AG10803 (cell line): ENCODE measurements at regions not wholly inside any gene's neighbourhood (a gene's known extent, or its start where the extent isn't known, plus 50 kb on each side); places are given as distances from the start of the nearest gene placed in this dataset.

Experiments used
- DNase-seq: peaks from one replicate; pipeline ENCODE4 v3.0.0; 2010; ENCODE audit warnings: low read depth
- H3K4me3 ChIP-seq: 2 replicates; pipeline ENCODE4 v1.5.1; 2011; ENCODE audit warnings: mild to moderate bottlenecking, low read length, control low read depth
- TF ChIP-seq, protein P1 (sequence below): conservative IDR thresholded peaks from 2 replicates; pipeline ENCODE4 v1.5.1; 2011; ENCODE audit warnings: mild to moderate bottlenecking, low read length, control low read depth, inconsistent platforms

DNA sequence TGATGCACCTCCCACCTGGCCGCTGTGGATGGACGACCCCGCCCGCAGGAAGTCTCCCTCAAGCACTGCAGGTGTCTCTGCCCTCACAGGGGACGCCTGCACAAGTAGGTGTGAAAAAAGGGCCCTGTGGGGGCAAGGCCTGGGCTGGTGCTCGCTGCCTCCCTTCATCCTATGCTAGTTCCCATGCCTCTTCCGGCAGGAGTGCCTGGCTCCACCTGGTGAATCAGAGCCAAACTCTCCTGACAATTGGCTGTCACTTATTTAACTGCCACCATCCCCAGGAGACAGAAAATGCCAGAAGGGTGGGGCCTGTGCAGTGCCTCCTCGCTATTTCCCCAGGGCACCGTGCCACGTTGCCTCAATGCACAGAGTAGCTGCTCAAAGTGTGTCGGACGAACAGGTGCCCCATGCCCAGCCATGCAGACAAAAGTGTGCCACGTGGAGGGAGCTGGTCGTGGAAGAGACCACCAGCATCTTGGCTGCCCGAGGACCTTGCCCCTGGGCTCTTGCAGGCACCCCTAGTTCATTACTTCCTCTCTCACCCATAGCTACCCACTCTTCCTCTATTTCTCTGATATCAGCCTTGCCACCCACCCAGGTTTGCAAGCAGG is 170.7 kb downstream of the SEC14L1 start:
- TF ChIP-seq, protein P1, sequence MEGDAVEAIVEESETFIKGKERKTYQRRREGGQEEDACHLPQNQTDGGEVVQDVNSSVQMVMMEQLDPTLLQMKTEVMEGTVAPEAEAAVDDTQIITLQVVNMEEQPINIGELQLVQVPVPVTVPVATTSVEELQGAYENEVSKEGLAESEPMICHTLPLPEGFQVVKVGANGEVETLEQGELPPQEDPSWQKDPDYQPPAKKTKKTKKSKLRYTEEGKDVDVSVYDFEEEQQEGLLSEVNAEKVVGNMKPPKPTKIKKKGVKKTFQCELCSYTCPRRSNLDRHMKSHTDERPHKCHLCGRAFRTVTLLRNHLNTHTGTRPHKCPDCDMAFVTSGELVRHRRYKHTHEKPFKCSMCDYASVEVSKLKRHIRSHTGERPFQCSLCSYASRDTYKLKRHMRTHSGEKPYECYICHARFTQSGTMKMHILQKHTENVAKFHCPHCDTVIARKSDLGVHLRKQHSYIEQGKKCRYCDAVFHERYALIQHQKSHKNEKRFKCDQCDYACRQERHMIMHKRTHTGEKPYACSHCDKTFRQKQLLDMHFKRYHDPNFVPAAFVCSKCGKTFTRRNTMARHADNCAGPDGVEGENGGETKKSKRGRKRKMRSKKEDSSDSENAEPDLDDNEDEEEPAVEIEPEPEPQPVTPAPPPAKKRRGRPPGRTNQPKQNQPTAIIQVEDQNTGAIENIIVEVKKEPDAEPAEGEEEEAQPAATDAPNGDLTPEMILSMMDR = no peak
- no peak overlapping the region for H3K4me3 ChIP-seq
- DNase-seq = no peak

DNA sequence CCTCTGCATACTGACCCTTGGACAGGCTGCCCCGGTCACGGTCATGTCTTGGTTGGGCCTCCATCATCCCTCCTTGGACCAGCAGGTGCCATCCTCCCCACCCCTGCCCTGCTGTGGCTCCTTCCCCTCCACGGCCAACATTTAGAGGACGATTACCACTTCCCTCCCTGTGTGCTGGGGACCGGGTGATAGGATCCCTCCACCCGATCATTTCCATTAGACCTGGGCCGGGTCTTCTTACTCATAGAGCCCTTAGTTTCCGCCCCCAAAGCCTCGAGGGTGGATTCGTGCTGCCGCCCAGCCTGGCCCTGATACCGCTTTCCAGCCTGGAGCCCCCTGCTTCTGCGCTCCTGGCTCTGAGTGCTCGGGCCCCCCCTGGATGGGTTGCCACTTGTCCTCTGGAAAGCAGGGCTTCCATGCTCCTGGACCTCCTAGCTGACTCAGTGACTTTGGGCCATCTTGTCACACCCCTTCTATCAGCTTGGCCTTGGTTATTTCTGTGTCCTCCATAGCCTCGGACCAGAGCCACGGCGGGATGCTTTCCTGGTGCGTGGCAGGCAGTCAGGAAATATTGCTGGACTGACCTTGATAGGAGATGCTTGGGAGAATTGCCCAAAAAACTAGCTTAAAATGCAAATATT is 171.4 kb downstream of the SEC14L1 start:
- DNase-seq = no peak
- no peak overlapping the region for H3K4me3 ChIP-seq
- TF ChIP-seq, protein P1 = no peak

DNA sequence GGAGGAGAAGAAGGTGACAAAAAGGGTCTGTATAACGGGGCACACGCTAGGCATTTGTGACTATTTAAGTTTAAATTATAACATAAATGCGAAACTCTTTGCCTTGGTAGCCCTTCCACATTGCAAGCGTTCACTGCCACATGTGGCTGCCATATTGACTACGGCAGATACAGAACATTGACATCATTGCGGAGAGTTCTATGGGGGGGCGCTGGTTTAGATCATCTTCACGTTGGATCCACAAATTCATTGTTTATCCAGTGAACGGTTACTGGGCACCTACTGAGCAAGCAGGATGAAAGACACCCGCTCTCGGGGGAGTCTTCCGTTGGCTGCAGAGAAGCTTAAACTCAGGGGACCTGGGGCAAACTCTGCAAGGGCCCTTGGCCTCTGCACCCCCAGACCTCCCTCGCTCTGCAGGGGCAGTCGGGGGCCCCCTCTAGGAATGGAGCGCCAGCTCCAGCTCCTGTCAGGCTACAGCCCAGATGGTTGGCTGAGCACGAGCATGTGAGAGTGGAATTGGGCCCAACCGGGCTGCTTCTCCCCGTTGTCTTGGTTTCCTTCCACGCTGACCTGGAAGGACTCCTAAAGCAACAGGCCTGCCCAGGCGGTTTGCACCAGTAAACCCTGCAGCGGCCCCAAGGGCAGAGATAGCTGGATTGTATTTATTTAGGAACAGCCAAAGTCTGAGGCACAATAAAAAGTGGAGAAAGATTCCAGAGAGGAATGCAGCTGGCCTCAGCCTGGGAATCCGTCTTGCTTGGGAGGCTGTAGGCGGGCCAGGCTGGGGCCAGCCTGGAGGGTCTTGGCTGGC is 172.2 kb downstream of the SEC14L1 start:
- TF ChIP-seq, protein P1 = no peak
- no peak overlapping the region for H3K4me3 ChIP-seq
- DNase-seq = peak; percentile 86

DNA sequence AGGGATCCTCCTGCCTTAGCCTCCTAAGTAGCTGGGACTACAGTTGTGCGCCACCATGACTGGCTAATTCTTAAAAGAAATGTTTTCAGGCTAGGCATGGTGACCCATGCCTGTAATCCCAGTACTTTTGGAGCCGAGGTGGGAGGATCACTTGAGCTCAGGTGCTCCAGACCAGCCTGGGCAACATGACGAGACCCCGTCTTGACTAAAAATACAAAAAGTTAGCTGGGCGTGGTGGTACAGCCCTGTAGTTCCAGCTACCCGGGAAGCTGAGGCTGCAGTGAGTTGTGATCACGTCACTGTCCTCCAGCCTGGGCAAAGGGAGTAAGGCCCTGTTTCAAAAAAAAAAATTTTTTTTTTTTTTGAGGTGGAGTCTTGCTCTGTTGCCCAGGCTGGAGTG is 173.1 kb downstream of the SEC14L1 start:
- H3K4me3 ChIP-seq = no peak overlapping the region
- TF ChIP-seq, protein P1 = no peak
- DNase-seq = no peak

DNA sequence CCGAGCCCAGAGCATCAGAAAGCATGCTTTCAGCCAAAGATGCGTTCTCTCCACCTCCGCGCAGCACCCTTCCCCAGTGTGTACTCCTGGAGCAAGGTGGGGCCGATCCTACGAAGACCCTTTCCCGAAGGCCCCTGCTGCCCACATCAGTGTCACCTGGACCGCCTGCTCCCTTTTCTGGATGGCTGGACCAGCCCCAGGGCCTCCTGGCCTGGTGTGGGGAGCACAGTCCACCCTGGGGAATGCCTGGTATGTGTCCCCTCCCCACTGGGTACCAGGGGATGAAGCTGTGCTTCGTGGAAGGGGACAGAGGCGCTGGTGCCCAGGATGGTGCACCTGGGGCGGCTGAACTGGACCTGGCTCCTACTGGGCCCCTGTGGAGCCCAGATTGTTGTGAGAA is 173.8 kb downstream of the SEC14L1 start:
- no peak for DNase-seq

DNA sequence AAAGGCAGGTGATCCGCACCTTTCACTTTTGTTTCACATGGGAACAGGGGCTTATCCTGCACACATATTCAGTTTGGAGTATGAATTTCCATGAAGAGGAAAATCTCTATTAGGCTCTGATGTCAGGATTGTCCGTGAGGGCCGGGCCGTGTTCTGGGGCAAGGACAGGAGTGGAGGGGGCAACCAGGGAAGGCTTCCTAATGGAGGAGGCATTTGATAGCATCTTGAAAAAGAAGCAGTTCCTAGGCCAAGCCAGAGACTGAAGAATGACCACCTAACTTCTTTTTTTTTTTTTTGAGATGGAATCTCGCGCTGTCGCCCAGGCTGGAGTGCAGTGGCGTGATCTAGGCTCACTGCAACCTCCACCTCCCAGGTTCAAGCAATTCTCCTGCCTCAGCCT is 174.2 kb downstream of the SEC14L1 start:
- TF ChIP-seq, protein P1 = no peak
- no peak overlapping the region for H3K4me3 ChIP-seq
- no peak for DNase-seq

More for the DNA sequence above, 173.8 kb downstream of the SEC14L1 start:
- no peak overlapping the region for H3K4me3 ChIP-seq
- TF ChIP-seq, protein P1 = no peak
